H9 (cell line): ENCODE measurements at regions not wholly inside any gene's neighbourhood (a gene's known extent, or its start where the extent isn't known, plus 50 kb on each side); places are given as distances from the start of the nearest gene placed in this dataset.

Source experiments
- DNase-seq: peaks from one replicate; pipeline ENCODE4 v3.0.0-alpha.2; 2017
- H2AFZ ChIP-seq: one replicate; pipeline ENCODE4 v1.6.1; 2013; ENCODE audit warnings: mild to moderate bottlenecking, low read length, control low read depth, moderate library complexity
- H2AK5ac ChIP-seq: 2 replicates; pipeline ENCODE4 v1.6.1; 2013; ENCODE audit warnings: low read length, control low read depth, mixed read lengths; ENCODE audit not compliant: insufficient read length
- H2BK120ac ChIP-seq: one replicate; pipeline ENCODE4 v1.6.1; 2013; ENCODE audit warnings: low read depth, mild to moderate bottlenecking, low read length, control low read depth, inconsistent platforms; ENCODE audit not compliant: poor library complexity, severe bottlenecking
- H2BK12ac ChIP-seq: 2 replicates; pipeline ENCODE4 v1.6.1; 2013; ENCODE audit warnings: low read length, control low read depth, mixed read lengths, low read depth; ENCODE audit not compliant: insufficient read length
- H2BK15ac ChIP-seq: 2 replicates; pipeline ENCODE4 v1.6.1; 2013; ENCODE audit warnings: low read depth, low read length, control low read depth
- H2BK20ac ChIP-seq: one replicate; pipeline ENCODE4 v1.6.1; 2013; ENCODE audit warnings: low read depth, mild to moderate bottlenecking, low read length, control low read depth, inconsistent platforms; ENCODE audit not compliant: poor library complexity, severe bottlenecking
- H2BK5ac ChIP-seq: 2 replicates; pipeline ENCODE4 v1.6.1; 2013; ENCODE audit warnings: low read length, control low read depth, mixed read lengths; ENCODE audit not compliant: insufficient read length
- H3K14ac ChIP-seq: 2 replicates; pipeline ENCODE4 v1.6.1; 2013; ENCODE audit warnings: low read length, control low read depth; ENCODE audit not compliant: insufficient read depth
- H3K18ac ChIP-seq: 2 replicates; pipeline ENCODE4 v1.6.1; 2013; ENCODE audit warnings: low read depth, mild to moderate bottlenecking, mixed read lengths, low read length, control low read depth; ENCODE audit not compliant: insufficient read length
- H3K23ac ChIP-seq: 2 replicates; pipeline ENCODE4 v1.6.1; 2013; ENCODE audit warnings: low read length, control low read depth, mixed read lengths, low read depth; ENCODE audit not compliant: insufficient read length
- H3K23me2 ChIP-seq: 2 replicates; pipeline ENCODE4 v1.6.1; 2013; ENCODE audit warnings: low read depth, mild to moderate bottlenecking, mixed read lengths, low read length, control low read depth; ENCODE audit not compliant: insufficient read length, poor library complexity, severe bottlenecking
- H3K27ac ChIP-seq: 2 replicates; pipeline ENCODE4 v1.5.1; 2013; ENCODE audit warnings: low read length, control low read depth, mixed read lengths, low read depth; ENCODE audit not compliant: insufficient read length
- H3K27me3 ChIP-seq: 2 replicates; pipeline ENCODE4 v1.6.1; 2013; ENCODE audit warnings: low read length, control low read depth, inconsistent platforms; ENCODE audit not compliant: insufficient read depth
- H3K4ac ChIP-seq: 2 replicates; pipeline ENCODE4 v1.6.1; 2013; ENCODE audit warnings: low read depth, mild to moderate bottlenecking, control low read depth, inconsistent platforms, low read length, moderate library complexity
- H3K4me1 ChIP-seq: 2 replicates; pipeline ENCODE4 v1.6.1; 2013; ENCODE audit warnings: low read length, control low read depth, inconsistent platforms; ENCODE audit not compliant: insufficient read depth
- H3K4me2 ChIP-seq: 2 replicates; pipeline ENCODE4 v1.6.1; 2013; ENCODE audit warnings: low read length, control low read depth, mixed read lengths; ENCODE audit not compliant: insufficient read length, insufficient read depth
- H3K56ac ChIP-seq: 2 replicates; pipeline ENCODE4 v1.6.1; 2013; ENCODE audit warnings: low read depth, mild to moderate bottlenecking, mixed read lengths, low read length, control low read depth; ENCODE audit not compliant: insufficient read length
- H3K79me1 ChIP-seq: 2 replicates; pipeline ENCODE4 v1.6.1; 2013; ENCODE audit warnings: low read depth, mild to moderate bottlenecking, moderate library complexity, low read length, control low read depth, inconsistent platforms; ENCODE audit not compliant: insufficient read depth, poor library complexity, severe bottlenecking
- H3K79me2 ChIP-seq: 2 replicates; pipeline ENCODE4 v1.6.1; 2013; ENCODE audit warnings: low read length, control low read depth, inconsistent platforms; ENCODE audit not compliant: insufficient read depth
- H3K9ac ChIP-seq: 2 replicates; pipeline ENCODE4 v1.6.1; 2013; ENCODE audit warnings: low read length, control low read depth, mixed read lengths; ENCODE audit not compliant: insufficient read length; ENCODE audit errors: extremely low read depth
- H3K9me3 ChIP-seq: one replicate; pipeline ENCODE4 v1.6.1; 2013; ENCODE audit warnings: low read depth, low read length, inconsistent platforms; ENCODE audit not compliant: control insufficient read depth
- H3T11ph ChIP-seq: one replicate; pipeline ENCODE4 v1.6.1; 2013; ENCODE audit warnings: mild to moderate bottlenecking, low read length, control low read depth, inconsistent platforms
- H4K20me1 ChIP-seq: one replicate; pipeline ENCODE4 v1.6.1; 2013; ENCODE audit not compliant: control insufficient read depth, insufficient read length, insufficient read depth
- H4K5ac ChIP-seq: 2 replicates; pipeline ENCODE4 v1.6.1; 2013; ENCODE audit warnings: low read depth, mild to moderate bottlenecking, mixed read lengths, low read length, control low read depth; ENCODE audit not compliant: insufficient read length
- H4K8ac ChIP-seq: replicated peaks from 2 replicates; pipeline ENCODE4 v1.6.1; 2013; ENCODE audit warnings: low read length, control low read depth, mixed read lengths, low read depth; ENCODE audit not compliant: insufficient read length
- H4K91ac ChIP-seq: 2 replicates; pipeline ENCODE4 v1.6.1; 2013; ENCODE audit warnings: low read depth, mild to moderate bottlenecking, moderate library complexity, mixed read lengths, low read length, control low read depth; ENCODE audit not compliant: insufficient read length
- H3K27ac Mint-ChIP-seq, 3 experiments: 2 replicates in 2 of 3; 3 replicates in 1 of 3; pipeline ENCODE4 v1.8.0; 2020 to 2021; ENCODE audit warnings: mixed read lengths in 3 of 3, mild to moderate bottlenecking in 1 of 3, moderate library complexity in 1 of 3
- H3K27me3 Mint-ChIP-seq: 2 replicates; pipeline ENCODE4 v1.8.0; 2021; ENCODE audit warnings: low read depth, mild to moderate bottlenecking, moderate library complexity, mixed read lengths
- H3K36me3 Mint-ChIP-seq, 3 experiments: 2 replicates in 2 of 3; 3 replicates in 1 of 3; pipeline ENCODE4 v1.8.0; 2020 to 2021; ENCODE audit warnings: low read depth in 3 of 3, mixed read lengths in 3 of 3; ENCODE audit not compliant: insufficient read depth in 1 of 3
- H3K4me1 Mint-ChIP-seq, 2 experiments: 2 replicates each; pipeline ENCODE4 v1.8.0; 2020; ENCODE audit warnings: mixed read lengths in 2 of 2
- H3K4me3 Mint-ChIP-seq, 2 experiments: 2 replicates in 1 of 2; 3 replicates in 1 of 2; pipeline ENCODE4 v1.8.0; 2020 to 2021; ENCODE audit warnings: mild to moderate bottlenecking in 2 of 2, mixed read lengths in 2 of 2, moderate library complexity in 1 of 2
- H3K9me3 Mint-ChIP-seq, 2 experiments: 2 replicates in 1 of 2; 3 replicates in 1 of 2; pipeline ENCODE4 v1.8.0; 2020; ENCODE audit warnings: mild to moderate bottlenecking in 2 of 2, mixed read lengths in 2 of 2, moderate library complexity in 1 of 2
- CTCF ChIP-seq: fragments of 200-600 bp; sonication (generic); conservative IDR thresholded peaks from 3 replicates; pipeline ENCODE4 v1.8.0; 2021; ENCODE audit warnings: antibody characterized with exemption, mild to moderate bottlenecking
- WGBS: extraction: QIAGEN DNeasy Blood & Tissue Kit; methylation state at CpG from one replicate; pipeline ENCODE4 v1.1.7; 2013; ENCODE audit warnings: missing lambda C conversion rate, low lambda C conversion rate, mixed read lengths; ENCODE audit not compliant: insufficient read length; ENCODE audit errors: extremely low coverage; 5-methylcytosine and 5-hydroxymethylcytosine counted together

- no peaks in the 10 kb centered on the region for H3K9me3 ChIP-seq
- no peak overlapping the region for H2BK12ac ChIP-seq
- H4K5ac ChIP-seq = no peak overlapping the region
- H3K14ac ChIP-seq = no peak overlapping the region
- H3K23me2 ChIP-seq = no peaks in the 10 kb centered on the region
- H3K9ac ChIP-seq = no peak overlapping the region
- no peak overlapping the region for H3K4ac ChIP-seq
- peaks cover 25 to 31% of the 10 kb centered on the region in 2 experiments for H3K4me1 Mint-ChIP-seq
- H3K36me3 Mint-ChIP-seq = peaks cover 7 to 17% (median 10%) of the 10 kb centered on the region in 3 experiments; a peak in 6 of 7 replicates
- no peak overlapping the region for H2BK20ac ChIP-seq
- no peak overlapping the region for H3K23ac ChIP-seq
- no peaks in the 10 kb centered on the region for H3K27me3 ChIP-seq
- H3K4me3 Mint-ChIP-seq = no peak overlapping the region
- H3K56ac ChIP-seq = no peak overlapping the region
- H2BK15ac ChIP-seq = no peak overlapping the region
- no peak overlapping the region for H2BK120ac ChIP-seq
- H4K91ac ChIP-seq = no peak overlapping the region
- H3K27me3 Mint-ChIP-seq = peaks cover 2% of the 10 kb centered on the region
- no peak overlapping the region for H2AFZ ChIP-seq
- no peak overlapping the region for H4K8ac ChIP-seq
- no peaks in the 10 kb centered on the region for H3K79me1 ChIP-seq
- no CpG with 5 or more reads among the region's 3 CpGs for WGBS
- peaks cover 2% of the 10 kb centered on the region; the same call in 1 of the 2 replicates for H3K4me1 ChIP-seq
- no peak overlapping the region for H3T11ph ChIP-seq
- DNase-seq = peak; percentile 47
- H3K18ac ChIP-seq = no peak overlapping the region
- H3K4me2 ChIP-seq = no peak overlapping the region
- H2AK5ac ChIP-seq = no peak overlapping the region
- no peaks in the 10 kb centered on the region for H3K79me2 ChIP-seq
- no peak for TF ChIP-seq CTCF
- H4K20me1 ChIP-seq = no peaks in the 10 kb centered on the region
- peak overlapping the region; percentile 78 to 95 (median 81); a peak in 5 of 7 replicates for H3K27ac Mint-ChIP-seq
- no peak overlapping the region for H3K27ac ChIP-seq
- no peak overlapping the region for H2BK5ac ChIP-seq
- peaks cover 10 to 11% of the 10 kb centered on the region in 2 experiments for H3K9me3 Mint-ChIP-seq
Measured at GRCh38 chr14:82060219-82060618, 526.6 kb upstream of the SEL1L start.
